ENCODE measurements at regions not wholly inside any gene's neighbourhood (a gene's known extent, or its start where the extent isn't known, plus 50 kb on each side); places are given as distances from the start of the nearest gene placed in this dataset.
"Not testable (repeated sequence)": the region's sequence is repeated elsewhere in the genome, so short reads cannot be mapped to it uniquely, and the experiment has no call there.

DNA sequence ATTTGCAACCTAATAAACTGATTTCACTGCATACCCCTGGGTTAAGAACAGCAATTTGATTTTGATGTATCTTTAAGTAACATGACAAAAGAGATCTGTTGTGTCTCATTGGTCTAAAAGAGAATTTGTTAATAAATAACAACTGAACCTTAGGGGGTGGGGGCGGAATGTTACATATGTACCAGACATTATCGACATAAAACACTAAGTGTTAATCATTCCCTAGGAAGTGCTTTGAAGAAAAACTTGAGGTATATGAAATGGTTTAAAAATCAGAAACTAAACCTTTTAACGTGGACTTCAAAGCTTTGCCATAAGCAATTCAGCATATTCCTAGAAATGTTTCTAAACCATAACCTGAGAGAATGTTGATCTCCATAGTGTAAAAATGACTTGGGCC is 88.5 kb upstream of the GPR89A start:
- TF ChIP-seq FOXA1 (IDR thresholded peaks at IDR 0.05); HDGF (IDR thresholded peaks at IDR 0.05; ENCODE audit: borderline replicate concordance); SP1 (IDR thresholded peaks at IDR 0.05); ARNT (IDR thresholded peaks at IDR 0.05): not testable (repeated sequence)

Measured in HEK293T (cell line).